GM12878 (cell line): ENCODE measurements at regions not wholly inside any gene's neighbourhood (a gene's known extent, or its start where the extent isn't known, plus 50 kb on each side); places are given as distances from the start of the nearest gene placed in this dataset.

ENCODE experiments used
- ATAC-seq: fragments of 200-7000 bp; cut with Tn5 transposase; 3 replicates; pipeline ENCODE4 v1.9.1; 2020; ENCODE audit warnings: mild to moderate bottlenecking, moderate library complexity
- BruUV-seq: library from RNA; stranded (reverse); fragments of 400-500 nt; replicated peaks from 2 replicates; lab custom pipeline; 2021; lab: Mats Ljungman, UMichigan
- CTCF ChIA-PET: fragments of 300-600 bp; sonication (Branson Sonifier 250); formaldehyde crosslinking; extraction: SDS; loops from one replicate; lab custom pipeline; 2021; ENCODE audit warnings: inconsistent platforms; lab: Yijun Ruan, JAX
- POLR2A ChIA-PET: fragments of 350-600 bp; formaldehyde crosslinking; extraction: SDS; loops from one replicate; lab custom pipeline; 2021; ENCODE audit warnings: inconsistent platforms; lab: Charles Lee
- RAD21 ChIA-PET: fragments of 300-600 bp; sonication (Branson Sonifier 250); formaldehyde crosslinking; loops from one replicate; lab custom pipeline; 2023; ENCODE audit warnings: antibody characterized with exemption; ENCODE audit not compliant: unreplicated experiment; lab: Charles Lee
- SMC1A ChIA-PET: fragments of 300-600 bp; sonication (Branson Sonifier 250); formaldehyde crosslinking; loops from one replicate; lab custom pipeline; 2023; ENCODE audit not compliant: unreplicated experiment, uncharacterized antibody; lab: Charles Lee
- DNase-seq: peaks from one replicate; pipeline ENCODE4 v3.0.0-alpha.2; 2011; ENCODE audit warnings: low read depth, low spot score
- FAIRE-seq: peaks from 3 replicates; lab custom pipeline; 2011; peaks lifted over from hg19 to GRCh38; lab: Jason Lieb, UNC
- H2AFZ ChIP-seq: 2 replicates; pipeline ENCODE4 v1.6.0; 2011; ENCODE audit warnings: low read depth, low read length, control low read depth; ENCODE audit not compliant: control insufficient read depth
- H3K27ac ChIP-seq: 2 replicates; pipeline ENCODE4 v1.5.1; 2011; ENCODE audit warnings: control low read depth; ENCODE audit not compliant: control insufficient read depth, insufficient read depth
- H3K27me3 ChIP-seq, 2 experiments: replicated peaks in 1 of 2; 2 replicates each; pipeline versions ENCODE4 v1.6.0 to v1.6.1; 2011; ENCODE audit warnings: low read length in 1 of 2; ENCODE audit not compliant: control insufficient read depth in 2 of 2, insufficient read depth in 2 of 2
- H3K36me3 ChIP-seq, 2 experiments: 2 replicates each; pipeline ENCODE4 v1.5.1; 2011; ENCODE audit warnings: low read length in 1 of 2; ENCODE audit not compliant: control insufficient read depth in 2 of 2, insufficient read depth in 2 of 2
- H3K4me1 ChIP-seq: 2 replicates; pipeline ENCODE4 v1.6.1; 2011; ENCODE audit warnings: mild to moderate bottlenecking, low read length, moderate library complexity, mixed read lengths; ENCODE audit not compliant: control insufficient read depth, insufficient read depth
- H3K4me2 ChIP-seq: 2 replicates; pipeline ENCODE4 v1.6.0; 2011; ENCODE audit warnings: control low read depth; ENCODE audit not compliant: control insufficient read depth, insufficient read depth
- H3K4me3 ChIP-seq: fragments of 200-600 bp; sonication (generic); 2 replicates; pipeline ENCODE4 v1.5.1; 2016
- H3K79me2 ChIP-seq: 2 replicates; pipeline ENCODE4 v1.6.0; 2011; ENCODE audit warnings: low read length; ENCODE audit not compliant: control insufficient read depth, insufficient read depth
- H3K9ac ChIP-seq: 2 replicates; pipeline ENCODE4 v1.8.0; 2011; ENCODE audit warnings: low read length, control low read depth, mixed read lengths; ENCODE audit not compliant: control insufficient read depth, insufficient read depth
- H3K9me3 ChIP-seq: replicated peaks from 3 replicates; pipeline ENCODE4 v1.5.1; 2011; ENCODE audit warnings: mild to moderate bottlenecking, low read length; ENCODE audit not compliant: control insufficient read depth, insufficient read depth
- H4K20me1 ChIP-seq: 2 replicates; pipeline ENCODE4 v1.6.0; 2011; ENCODE audit not compliant: control insufficient read depth, insufficient read depth
- ATF2 ChIP-seq: IDR thresholded peaks from 2 replicates; pipeline ENCODE4 v1.6.1; 2012; ENCODE audit warnings: low read length, inconsistent platforms
- ATF7 ChIP-seq: fragments of 450-650 bp; IDR thresholded peaks from 2 replicates; pipeline ENCODE4 v1.6.1; 2016; ENCODE audit warnings: low read depth, mild to moderate bottlenecking
- BHLHE40 ChIP-seq, 2 experiments: fragments of 450-650 bp in 1 of 2; IDR thresholded peaks; 2 replicates each; pipeline ENCODE4 v1.6.1; 2011 to 2017; ENCODE audit warnings: low read depth in 2 of 2, borderline replicate concordance in 1 of 2, improper control_type of control experiment in 1 of 2, low read length in 1 of 2, mild to moderate bottlenecking in 1 of 2
- BRCA1 ChIP-seq: IDR thresholded peaks from 2 replicates; pipeline ENCODE4 v1.6.1; 2011; ENCODE audit warnings: low read depth, low read length, improper control_type of control experiment
- CHD4 ChIP-seq: fragments of 200-600 bp; sonication (generic); IDR thresholded peaks from 2 replicates; pipeline ENCODE4 v1.6.1; 2016; ENCODE audit warnings: mild to moderate bottlenecking
- EP300 ChIP-seq, 2 experiments: fragments of 150-350 bp in 1 of 2; IDR thresholded peaks; 2 replicates each; pipeline ENCODE4 v1.6.1; 2011 to 2012; ENCODE audit warnings: low read depth in 2 of 2, low read length in 2 of 2, borderline replicate concordance in 1 of 2, improper control_type of control experiment in 1 of 2, inconsistent platforms in 1 of 2; ENCODE audit not compliant: control insufficient read depth in 1 of 2
- ESRRA ChIP-seq: IDR thresholded peaks from 2 replicates; pipeline ENCODE4 v1.6.1; 2012; ENCODE audit warnings: mild to moderate bottlenecking, low read length, improper control_type of control experiment
- HCFC1 ChIP-seq: fragments of 150-350 bp; IDR thresholded peaks from 2 replicates; pipeline ENCODE4 v1.6.1; 2014; ENCODE audit warnings: low read length
- IKZF1 ChIP-seq: fragments of 450-650 bp; conservative IDR thresholded peaks from 2 replicates; pipeline ENCODE4 v1.6.1; 2017; ENCODE audit warnings: antibody characterized with exemption, mild to moderate bottlenecking
- SIN3A ChIP-seq: IDR thresholded peaks from 2 replicates; pipeline ENCODE4 v1.6.1; 2012; ENCODE audit warnings: low read depth, low read length, improper control_type of control experiment
- SUPT20H ChIP-seq: IDR thresholded peaks from 2 replicates; pipeline ENCODE4 v1.6.1; 2011; ENCODE audit warnings: low read depth, mild to moderate bottlenecking, low read length, moderate library complexity, borderline replicate concordance; ENCODE audit not compliant: control insufficient read depth
- ZBTB11 ChIP-seq: fragments of 450-650 bp; formaldehyde crosslinking; IDR thresholded peaks from 2 replicates; pipeline ENCODE4 v1.5.0; 2022; ENCODE audit warnings: mild to moderate bottlenecking, missing genetic modification characterization
- ZNF622 ChIP-seq: fragments of 450-650 bp; IDR thresholded peaks from 2 replicates; pipeline ENCODE4 v1.6.1; 2017; ENCODE audit warnings: mild to moderate bottlenecking, inconsistent platforms
- ZSCAN29 ChIP-seq: fragments of 450-650 bp; IDR thresholded peaks from 2 replicates; pipeline ENCODE4 v1.6.1; 2017; ENCODE audit warnings: mild to moderate bottlenecking, moderate library complexity
- WGBS: methylation state at CpG from one replicate; pipeline ENCODE4 v1.1.6; 2016; ENCODE audit warnings: low lambda C conversion rate; ENCODE audit not compliant: insufficient replicate concordance, insufficient coverage; ENCODE audit errors: missing lambda C conversion rate; 5-methylcytosine and 5-hydroxymethylcytosine counted together
- in situ Hi-C: fragments of 300-500 bp; cut with MboI; formaldehyde crosslinking; loops from 9 replicates; pipeline ENCODE4 v1.14.3; 2018; ENCODE audit warnings: mixed read lengths
- intact Hi-C: fragments of 100-400 bp; cut with micrococcal nuclease; formaldehyde crosslinking; loops from one replicate; pipeline ENCODE4 v1.14.2; 2022; ENCODE audit not compliant: unreplicated experiment

GRCh38 chr10:78428579-78428978, 394.9 kb downstream of the RPS24 start:
- ChIA-PET RAD21 (no interaction called here), SMC1A (interaction anchor here (0.7 to 1.5 kb wide), 2 partner anchors 381 to 486 kb away, joined by 3 read pairs; no protein-coding TSS in a partner anchor), POLR2A (no interaction called here), CTCF (interaction anchor here (0.6 to 1.5 kb wide), 5 partner anchors 229 to 766 kb away, joined by 3 to 4 read pairs (median 3); no protein-coding TSS in a partner anchor)
- TF ChIP-seq IKZF1 (no peak), ZSCAN29 (no peak), ESRRA (no peak), ATF2 (no peak), BRCA1 (no peak)
- Histone ChIP-seq H3K27ac (no peak overlapping the region), H3K36me3 (no peaks in the 10 kb centered on the region), H3K4me3 (no peak overlapping the region), H3K9ac (no peak overlapping the region), H3K4me2 (no peak overlapping the region), H3K4me1 (no peaks in the 10 kb centered on the region), H3K79me2 (no peaks in the 10 kb centered on the region), H3K9me3 (no peaks in the 10 kb centered on the region), H2AFZ (no peak overlapping the region), H4K20me1 (no peaks in the 10 kb centered on the region), H3K27me3 (peaks cover 0 to 3% of the 10 kb centered on the region in 2 experiments; a peak in 3 of 4 replicates)
- ATAC-seq (no peak), DNase-seq (no peak), FAIRE-seq (no peak)
- no TSS peak for BruUV-seq
- WGBS = 0% methylated on average over 2 of the region's 2 CpGs
- in situ Hi-C loops (no loop called here), intact Hi-C loops (no loop called here)

GRCh38 chr10:78429984-78430383, 396.3 kb downstream of the RPS24 start:
- ATAC-seq (no peak), FAIRE-seq (no peak), DNase-seq (no peak)
- CTCF ChIA-PET = no interaction called here
- H3K4me1 ChIP-seq = no peaks in the 10 kb centered on the region
- H3K36me3 ChIP-seq = no peaks in the 10 kb centered on the region
- SMC1A ChIA-PET = no interaction called here
- RAD21 ChIA-PET = no interaction called here
- no peak overlapping the region for H3K9ac ChIP-seq
- no peak overlapping the region for H3K4me3 ChIP-seq
- H3K27me3 ChIP-seq = peaks cover 0 to 3% of the 10 kb centered on the region in 2 experiments; a peak in 3 of 4 replicates
- H3K4me2 ChIP-seq = no peak overlapping the region
- H4K20me1 ChIP-seq = no peaks in the 10 kb centered on the region
- no peak overlapping the region for H2AFZ ChIP-seq
- no peaks in the 10 kb centered on the region for H3K79me2 ChIP-seq
- TF ChIP-seq SIN3A = no peak
- TF ChIP-seq ATF7 = no peak
- no peak for TF ChIP-seq HCFC1
- TF ChIP-seq SUPT20H = no peak
- no peak for TF ChIP-seq ZBTB11 (CRISPR knock-in tag)
- TF ChIP-seq CHD4 = no peak
- TF ChIP-seq ZNF622 = no peak
- no peak for TF ChIP-seq BHLHE40 (IDR thresholded peaks at IDR 0.05; ENCODE audit: borderline replicate concordance in 1 of 2, low read depth in 2 of 2, low read length in 1 of 2)
- TF ChIP-seq EP300 (IDR thresholded peaks at IDR 0.05; ENCODE audit: borderline replicate concordance in 1 of 2, control insufficient read depth in 1 of 2, low read depth in 2 of 2, low read length in 2 of 2) = no peak
- POLR2A ChIA-PET = no interaction called here
- 7% methylated on average over 3 of the region's 3 CpGs for WGBS
- BruUV-seq = no TSS peak
- intact Hi-C loops (loop anchor here (10.0 kb wide), 1 partner anchor 765 kb away; no protein-coding TSS in a partner anchor), in situ Hi-C loops (no loop called here)
- no peaks in the 10 kb centered on the region for H3K9me3 ChIP-seq
- H3K27ac ChIP-seq = no peak overlapping the region
